ENCODE measurements at regions not wholly inside any gene's neighbourhood (a gene's known extent, or its start where the extent isn't known, plus 50 kb on each side); places are given as distances from the start of the nearest gene placed in this dataset.

GRCh38 chr16:13795131-13795530 is 124.8 kb upstream of the ERCC4 start:
- DNase-seq (ENCODE audit: low spot score in 2 of 2), result peak in 1 of 2 donors; percentile 68
- intact Hi-C loops (cut with DNase I), result loop anchor here (2.0 kb wide), 1 partner anchor 114 kb away; no protein-coding TSS in a partner anchor
- no peaks in the 10 kb centered on the region for H3K36me3 ChIP-seq
- H3K4me1 ChIP-seq, result peaks cover 18 to 22% of the 10 kb centered on the region in 2 donors
- H3K9me3 ChIP-seq, result no peaks in the 10 kb centered on the region
- no peak for TF ChIP-seq CTCF (IDR thresholded peaks at IDR 0.05)
- no peak overlapping the region for H3K4me3 ChIP-seq
- H3K27me3 ChIP-seq, result no peaks in the 10 kb centered on the region
- H3K27ac ChIP-seq, result peak overlapping the region; percentile 57 to 77

GRCh38 chr16:13797718-13798117 is 122.2 kb upstream of the ERCC4 start:
- TF ChIP-seq CTCF (IDR thresholded peaks at IDR 0.05), result no peak
- DNase-seq (ENCODE audit: low spot score in 2 of 2), result no peak
- H3K27ac ChIP-seq, result no peak overlapping the region
- H3K27me3 ChIP-seq, result no peaks in the 10 kb centered on the region
- no peak overlapping the region for H3K4me3 ChIP-seq
- peaks cover 18 to 22% of the 10 kb centered on the region in 2 donors for H3K4me1 ChIP-seq
- intact Hi-C loops (cut with DNase I), result no loop called here
- no peaks in the 10 kb centered on the region for H3K36me3 ChIP-seq
- no peaks in the 10 kb centered on the region for H3K9me3 ChIP-seq

DNA sequence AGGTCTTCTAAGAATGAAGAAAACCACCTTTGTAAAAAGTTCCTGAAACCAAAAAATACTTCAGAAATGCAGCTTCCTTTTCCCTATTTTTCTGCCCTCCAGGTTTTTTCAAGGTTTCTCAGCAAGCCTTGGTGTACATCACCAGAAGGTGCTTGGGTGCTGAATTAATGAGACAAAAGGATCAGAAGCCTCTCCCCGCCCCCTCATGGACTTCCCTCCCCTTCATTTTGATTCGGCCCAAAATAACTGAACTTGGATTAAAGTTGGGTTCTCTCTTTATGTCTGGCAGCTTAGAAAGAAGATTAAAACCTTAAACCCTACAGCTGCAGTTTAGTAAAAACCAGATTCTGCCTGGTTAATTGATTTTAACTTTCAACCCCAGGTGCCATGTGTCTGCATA is 121.7 kb upstream of the ERCC4 start:
- Histone ChIP-seq H3K27me3 (no peaks in the 10 kb centered on the region), H3K4me3 (no peak overlapping the region), H3K36me3 (no peaks in the 10 kb centered on the region), H3K4me1 (peaks cover 15 to 19% of the 10 kb centered on the region in 2 donors), H3K9me3 (no peaks in the 10 kb centered on the region), H3K27ac (no peak overlapping the region)
- DNase-seq (ENCODE audit: low spot score in 2 of 2), result no peak
- no peak for TF ChIP-seq CTCF (IDR thresholded peaks at IDR 0.05)
- intact Hi-C loops (cut with DNase I), result no loop called here

DNA sequence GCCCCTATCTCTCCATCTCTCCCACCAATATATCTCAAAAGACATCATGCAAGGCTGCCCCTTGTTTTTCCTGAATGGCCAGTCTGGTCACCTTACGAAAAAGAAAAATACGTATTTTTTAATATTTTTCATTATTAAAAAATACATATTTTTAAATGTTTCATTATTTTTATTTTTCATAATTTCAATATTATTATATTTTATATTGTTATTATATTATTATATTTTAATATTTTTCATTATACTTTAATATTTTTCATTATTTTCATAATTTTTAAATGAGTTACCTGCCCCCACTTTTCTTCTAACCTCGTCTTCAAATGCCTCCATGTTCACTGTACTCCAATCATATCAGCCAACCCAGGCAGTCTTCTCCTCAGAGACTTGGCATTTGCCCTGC is 116.0 kb upstream of the ERCC4 start:
- H3K27me3 ChIP-seq, result no peaks in the 10 kb centered on the region
- H3K4me1 ChIP-seq, result no peaks in the 10 kb centered on the region
- H3K4me3 ChIP-seq, result no peak overlapping the region
- H3K9me3 ChIP-seq, result no peaks in the 10 kb centered on the region
- no peak for TF ChIP-seq CTCF (IDR thresholded peaks at IDR 0.05)
- no peak overlapping the region for H3K27ac ChIP-seq
- H3K36me3 ChIP-seq, result no peaks in the 10 kb centered on the region
- intact Hi-C loops (cut with DNase I), result no loop called here
- no peak for DNase-seq (ENCODE audit: low spot score in 2 of 2)

DNA sequence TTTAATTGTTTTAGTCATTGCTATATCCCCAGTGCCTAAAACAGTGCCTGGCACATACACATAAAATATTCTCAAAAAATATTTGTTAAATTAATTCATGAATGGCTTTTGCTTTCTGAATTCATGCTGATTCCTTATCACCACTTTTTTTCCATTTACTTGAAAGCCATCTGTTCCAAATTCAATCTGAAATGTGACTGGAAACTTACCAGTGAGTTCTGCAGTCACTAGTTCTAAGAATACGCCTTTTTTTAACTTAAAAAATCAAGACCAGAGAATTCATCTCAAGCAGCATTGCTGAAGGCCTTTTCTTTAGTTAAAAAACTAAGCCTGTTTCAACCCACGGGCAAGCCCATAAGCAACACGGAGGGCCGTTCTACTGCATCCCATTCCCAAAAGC is 114.0 kb upstream of the ERCC4 start:
- Histone ChIP-seq H3K4me1 (no peaks in the 10 kb centered on the region), H3K9me3 (no peaks in the 10 kb centered on the region), H3K27me3 (no peaks in the 10 kb centered on the region), H3K27ac (no peak overlapping the region), H3K4me3 (no peak overlapping the region), H3K36me3 (no peaks in the 10 kb centered on the region)
- TF ChIP-seq CTCF (IDR thresholded peaks at IDR 0.05), result no peak
- intact Hi-C loops (cut with DNase I), result no loop called here
- no peak for DNase-seq (ENCODE audit: low spot score in 2 of 2)

DNA sequence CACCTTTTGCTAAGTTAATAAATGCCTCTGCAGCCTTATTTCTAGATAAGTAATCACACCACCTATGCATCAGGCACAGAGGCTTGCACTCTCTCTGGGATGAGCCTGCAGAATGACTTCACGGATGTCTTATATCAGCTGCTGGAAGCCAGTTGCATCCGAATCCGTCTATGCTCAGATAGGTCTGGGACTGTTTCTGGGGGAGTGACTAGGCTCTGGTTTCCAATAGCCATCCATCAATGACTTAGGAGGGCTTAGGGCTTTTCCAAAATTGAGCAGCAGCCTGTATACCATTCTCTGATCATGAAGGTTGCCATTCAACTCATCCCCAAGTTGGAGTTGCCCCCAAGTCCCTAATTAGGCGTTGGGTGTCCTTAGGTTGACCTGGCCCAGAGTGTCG is 113.3 kb upstream of the ERCC4 start:
- H3K4me1 ChIP-seq, result no peaks in the 10 kb centered on the region
- no peak for TF ChIP-seq CTCF (IDR thresholded peaks at IDR 0.05)
- H3K4me3 ChIP-seq, result no peak overlapping the region
- intact Hi-C loops (cut with DNase I), result no loop called here
- no peak overlapping the region for H3K27ac ChIP-seq
- no peaks in the 10 kb centered on the region for H3K27me3 ChIP-seq
- H3K36me3 ChIP-seq, result no peaks in the 10 kb centered on the region
- no peaks in the 10 kb centered on the region for H3K9me3 ChIP-seq
- no peak for DNase-seq (ENCODE audit: low spot score in 2 of 2)

Measured in ascending aorta (tissue), 2 donors.